ENCODE measurements at regions not wholly inside any gene's neighbourhood (a gene's known extent, or its start where the extent isn't known, plus 50 kb on each side); places are given as distances from the start of the nearest gene placed in this dataset.

GRCh38 chr9:14967450-14968321 lies 57.5 kb upstream of the FREM1 start (continued):
- TF ChIP-seq ZNF468 (CRISPR knock-in tag; IDR thresholded peaks at IDR 0.05) (no peak), TOPORS (CRISPR knock-in tag; IDR thresholded peaks at IDR 0.05) (no peak), RXRA (CRISPR knock-in tag; IDR thresholded peaks at IDR 0.05) (peak; percentile 72; the same call in 1 of the 2 replicates), ZNF567 (CRISPR knock-in tag; IDR thresholded peaks at IDR 0.05; ENCODE audit: borderline replicate concordance) (no peak), HNRNPL (IDR thresholded peaks at IDR 0.05; ENCODE audit: low read depth, low read length) (no peak), FOXP4 (CRISPR knock-in tag; IDR thresholded peaks at IDR 0.05) (peak; percentile 92), ZNF709 (CRISPR knock-in tag; IDR thresholded peaks at IDR 0.05) (peak; percentile 33; the same call in 1 of the 2 replicates), ZKSCAN1 (IDR thresholded peaks at IDR 0.05; ENCODE audit: low read length) (no peak), ZFP90 (CRISPR knock-in tag; IDR thresholded peaks at IDR 0.05; ENCODE audit: borderline replicate concordance) (no peak), KLF16 (CRISPR knock-in tag; IDR thresholded peaks at IDR 0.05) (0 out of 4 replicates have a peak, but pooled peaks of 1 of the 2 experiments have one; percentile 42), SKI (IDR thresholded peaks at IDR 0.05; ENCODE audit: partially characterized antibody) (no peak), USF2 (IDR thresholded peaks at IDR 0.05; ENCODE audit: low read depth, low read length) (no peak), USF2 (CRISPR knock-in tag; IDR thresholded peaks at IDR 0.05; ENCODE audit: borderline replicate concordance) (no peak), FOXO1 (CRISPR knock-in tag; IDR thresholded peaks at IDR 0.05) (peak; percentile 91), ZNF652 (CRISPR knock-in tag; IDR thresholded peaks at IDR 0.05; ENCODE audit: borderline replicate concordance, low read depth) (peak; percentile 22; the same call in 1 of the 2 replicates), MED1 (CRISPR knock-in tag; IDR thresholded peaks at IDR 0.05) (peak; percentile 88), ZNF17 (CRISPR knock-in tag; IDR thresholded peaks at IDR 0.05) (no peak), TARDBP (CRISPR knock-in tag; IDR thresholded peaks at IDR 0.05) (peak; percentile 72; the same call in 1 of the 2 replicates), ATF1 (CRISPR knock-in tag; IDR thresholded peaks at IDR 0.05) (peak; percentile 21; the same call in 1 of the 2 replicates), PRDM4 (CRISPR knock-in tag; IDR thresholded peaks at IDR 0.05; ENCODE audit: borderline replicate concordance) (no peak), MIXL1 (CRISPR knock-in tag; IDR thresholded peaks at IDR 0.05) (peak; percentile 95), DDIT3 (CRISPR knock-in tag; IDR thresholded peaks at IDR 0.05) (no peak)

All from HepG2 (cell line).